Adrenal gland (tissue), 9 donors: ENCODE measurements at regions not wholly inside any gene's neighbourhood (a gene's known extent, or its start where the extent isn't known, plus 50 kb on each side); places are given as distances from the start of the nearest gene placed in this dataset.

Experiments used
- DNase-seq, 7 donors: peaks; one replicate each; pipeline ENCODE4 v3.0.0-alpha.2; 2019 to 2020
- H3K27ac ChIP-seq, 5 donors: fragments of 200-600 bp; sonication (generic) in 4 of 5; 1 replicate in 3 of 5; 2 replicates in 2 of 5; pipeline versions ENCODE4 v1.5.1 to v1.8.0; 2016 to 2020; ENCODE audit warnings: mild to moderate bottlenecking in 1 of 5
- H3K27me3 ChIP-seq: fragments of 200-600 bp; 2 replicates; pipeline ENCODE4 v1.8.0; 2021
- H3K36me3 ChIP-seq, 2 donors: fragments of 200-600 bp; replicated peaks in 1 of 2; 1 replicate in 1 of 2; 2 replicates in 1 of 2; pipeline versions ENCODE4 v1.5.1 to v1.8.0; 2018 to 2022
- H3K4me1 ChIP-seq, 2 donors: fragments of 200-600 bp; replicated peaks in 1 of 2; 1 replicate in 1 of 2; 2 replicates in 1 of 2; pipeline versions ENCODE4 v1.5.1 to v1.8.0; 2018 to 2021
- H3K4me3 ChIP-seq, 4 donors: fragments of 200-600 bp; sonication (generic) in 3 of 4; one replicate each; pipeline ENCODE4 v1.5.1; 2016 to 2018
- H3K9me3 ChIP-seq, 3 donors: fragments of 200-600 bp; sonication (generic) in 1 of 3; replicated peaks in 1 of 3; 1 replicate in 2 of 3; 2 replicates in 1 of 3; pipeline versions ENCODE4 v1.5.1 to v1.8.0; 2016 to 2021
- POLR2A ChIP-seq, 2 donors: fragments of 450-650 bp; IDR thresholded peaks; one replicate each; pipeline ENCODE4 v1.6.1; 2017; ENCODE audit warnings: antibody characterized with exemption in 2 of 2, mild to moderate bottlenecking in 2 of 2, moderate library complexity in 1 of 2
- WGBS, 4 donors: extraction: QIAGEN DNeasy Blood & Tissue Kit in 2 of 4; methylation state at CpG; one replicate each; pipeline versions ENCODE4 v1.1.5 to v1.1.7; 2013 to 2017; 5-methylcytosine and 5-hydroxymethylcytosine counted together
- intact Hi-C, 2 donors: fragments of 100-400 bp; cut with DNase I; formaldehyde crosslinking; loops; one replicate each; pipeline versions ENCODE4 v1.14.1 to v1.15.0; 2022 to 2023
- TF ChIP-seq, protein P1 (sequence below), 6 experiments: fragments of 450-650 bp in 4 of 6; fragments of 200-600 bp in 2 of 6; sonication (generic) in 1 of 6; IDR thresholded peaks; 1 replicate in 5 of 6; 2 replicates in 1 of 6; pipeline versions ENCODE4 v1.5.1 to v1.8.0; 2016 to 2021; ENCODE audit warnings: antibody characterized with exemption in 6 of 6, mild to moderate bottlenecking in 2 of 6, moderate library complexity in 1 of 6
- donor health status: healthy with polysubstance abuse.
- donor health status: Bipolar disorder and iron deficiency.
- donor health status: DM: yes; HTN: yes; CAD: no.
- donor health status: DM: no; HTN: no; CAD: no.
- donor health status: DM: no; HTN: no; CAD: no.

DNA sequence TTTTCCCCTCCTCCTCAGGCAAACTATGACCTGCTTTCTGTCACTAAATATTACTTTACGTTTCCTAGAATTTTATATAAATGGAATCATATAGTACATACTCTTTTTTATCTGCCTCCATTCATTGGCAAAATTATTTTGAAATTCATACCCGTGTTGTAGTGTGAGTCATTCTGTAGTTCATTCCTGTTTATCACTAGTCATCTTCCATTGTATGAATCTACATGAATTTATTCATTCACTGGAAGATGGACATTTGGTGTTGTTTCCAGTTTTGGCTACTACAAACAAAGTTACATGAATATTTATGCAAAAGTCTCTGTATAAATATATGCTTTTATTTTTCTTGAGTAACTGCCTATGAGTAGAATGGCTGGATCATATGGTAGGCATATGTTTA, 60.7 kb upstream of the OPCML start:
- WGBS, 4 donors: 59 to 72% (median 67%) methylated on average over 2 of the region's 2 CpGs
- intact Hi-C loops: no loop called here
- DNase-seq: no peak

DNA sequence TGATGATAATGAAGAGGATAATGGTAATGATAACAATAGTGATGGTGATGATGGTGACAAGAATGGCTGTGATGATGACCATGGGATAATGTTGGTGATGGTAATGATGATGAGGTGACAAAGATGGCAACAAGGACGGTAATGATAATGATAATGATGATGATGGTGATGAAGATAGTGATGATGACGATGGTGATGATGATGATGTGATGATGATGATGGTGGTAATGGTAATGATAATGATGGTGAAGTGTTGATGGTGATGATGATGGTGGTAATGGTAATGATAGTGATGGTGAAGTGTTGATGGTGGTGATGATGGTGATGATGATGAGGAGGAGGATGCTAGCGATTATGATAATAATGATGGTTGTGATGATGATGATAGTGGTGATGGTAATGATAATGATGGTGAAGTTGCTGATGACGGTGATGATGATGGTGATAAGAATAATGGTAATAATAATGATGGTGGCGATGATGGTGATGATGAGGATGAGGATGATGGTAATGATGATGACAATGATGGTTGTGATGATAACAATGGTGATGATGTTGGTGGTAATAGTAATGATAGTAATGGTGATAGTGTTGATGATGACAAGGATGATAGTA, 54.7 kb upstream of the OPCML start:
- H3K27ac ChIP-seq: no peak overlapping the region
- H3K27me3 ChIP-seq: no peaks in the 10 kb centered on the region
- H3K4me1 ChIP-seq: no peaks in the 10 kb centered on the region
- no peaks in the 10 kb centered on the region for H3K9me3 ChIP-seq
- TF ChIP-seq, protein P1, sequence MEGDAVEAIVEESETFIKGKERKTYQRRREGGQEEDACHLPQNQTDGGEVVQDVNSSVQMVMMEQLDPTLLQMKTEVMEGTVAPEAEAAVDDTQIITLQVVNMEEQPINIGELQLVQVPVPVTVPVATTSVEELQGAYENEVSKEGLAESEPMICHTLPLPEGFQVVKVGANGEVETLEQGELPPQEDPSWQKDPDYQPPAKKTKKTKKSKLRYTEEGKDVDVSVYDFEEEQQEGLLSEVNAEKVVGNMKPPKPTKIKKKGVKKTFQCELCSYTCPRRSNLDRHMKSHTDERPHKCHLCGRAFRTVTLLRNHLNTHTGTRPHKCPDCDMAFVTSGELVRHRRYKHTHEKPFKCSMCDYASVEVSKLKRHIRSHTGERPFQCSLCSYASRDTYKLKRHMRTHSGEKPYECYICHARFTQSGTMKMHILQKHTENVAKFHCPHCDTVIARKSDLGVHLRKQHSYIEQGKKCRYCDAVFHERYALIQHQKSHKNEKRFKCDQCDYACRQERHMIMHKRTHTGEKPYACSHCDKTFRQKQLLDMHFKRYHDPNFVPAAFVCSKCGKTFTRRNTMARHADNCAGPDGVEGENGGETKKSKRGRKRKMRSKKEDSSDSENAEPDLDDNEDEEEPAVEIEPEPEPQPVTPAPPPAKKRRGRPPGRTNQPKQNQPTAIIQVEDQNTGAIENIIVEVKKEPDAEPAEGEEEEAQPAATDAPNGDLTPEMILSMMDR (IDR thresholded peaks at IDR 0.05): no peak
- TF ChIP-seq POLR2A (IDR thresholded peaks at IDR 0.05): no peak
- WGBS, 4 donors: 83 to 90% (median 86%) methylated on average over 5 of the region's 5 CpGs
- no peak for DNase-seq
- H3K36me3 ChIP-seq: no peaks in the 10 kb centered on the region
- intact Hi-C loops: no loop called here
- H3K4me3 ChIP-seq: no peak overlapping the region

More for the DNA sequence above, 60.7 kb upstream of the OPCML start:
- H3K36me3 ChIP-seq: no peaks in the 10 kb centered on the region
- no peaks in the 10 kb centered on the region for H3K4me1 ChIP-seq
- H3K27me3 ChIP-seq: no peaks in the 10 kb centered on the region
- H3K9me3 ChIP-seq: no peaks in the 10 kb centered on the region
- H3K27ac ChIP-seq: no peak overlapping the region
- no peak for TF ChIP-seq POLR2A (IDR thresholded peaks at IDR 0.05)
- TF ChIP-seq, protein P1 (IDR thresholded peaks at IDR 0.05): no peak
- H3K4me3 ChIP-seq: no peak overlapping the region

DNA sequence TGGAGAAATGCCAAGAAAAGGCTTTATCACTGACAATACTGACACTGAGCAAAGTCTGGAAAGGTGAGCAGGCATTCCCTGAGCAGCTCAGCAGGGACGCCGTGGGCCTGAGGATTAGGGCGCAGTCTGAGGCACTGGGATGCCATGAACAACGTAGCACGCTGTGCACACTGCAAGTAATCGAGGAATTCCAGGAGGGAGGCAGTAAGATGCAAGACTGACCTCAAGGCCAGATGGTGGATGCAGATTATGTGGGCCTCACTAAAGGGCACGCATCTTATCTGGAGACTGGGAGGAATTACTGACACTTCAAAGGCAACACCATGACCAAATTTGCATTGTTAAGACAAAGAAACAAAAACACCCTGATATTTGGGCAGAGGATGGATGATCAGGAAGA, 50.4 kb upstream of the OPCML start:
- intact Hi-C loops: no loop called here
- H3K9me3 ChIP-seq: no peaks in the 10 kb centered on the region
- DNase-seq: no peak
- H3K27me3 ChIP-seq: no peaks in the 10 kb centered on the region
- WGBS, 4 donors: 47 to 76% (median 59%) methylated on average over 7 of the region's 7 CpGs
- TF ChIP-seq, protein P1 (IDR thresholded peaks at IDR 0.05): no peak
- TF ChIP-seq POLR2A (IDR thresholded peaks at IDR 0.05): no peak
- H3K27ac ChIP-seq: no peak overlapping the region
- H3K36me3 ChIP-seq: no peaks in the 10 kb centered on the region
- no peak overlapping the region for H3K4me3 ChIP-seq
- H3K4me1 ChIP-seq: no peaks in the 10 kb centered on the region

DNA sequence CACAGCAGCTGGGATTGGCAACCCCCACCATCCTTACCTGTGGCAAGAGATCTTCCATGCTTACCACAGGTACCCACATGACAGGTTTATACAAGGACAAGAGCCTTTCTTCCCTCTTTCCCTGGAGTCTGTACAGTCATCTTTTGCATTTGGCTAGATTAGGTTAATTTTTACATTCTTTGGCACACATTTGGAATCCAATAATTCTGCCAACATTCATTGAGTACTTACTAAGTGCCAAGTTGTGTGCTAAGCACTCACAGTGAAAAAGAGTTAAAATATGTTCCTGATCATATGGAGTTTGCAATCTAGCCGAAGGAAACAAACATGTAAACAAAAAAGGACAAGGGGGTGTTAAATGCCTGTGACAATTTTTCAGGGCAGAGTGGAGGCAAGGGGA, 50.0 kb upstream of the OPCML start:
- Histone ChIP-seq H3K27me3 (no peaks in the 10 kb centered on the region), H3K4me3 (no peak overlapping the region), H3K36me3 (no peaks in the 10 kb centered on the region), H3K9me3 (no peaks in the 10 kb centered on the region), H3K4me1 (no peaks in the 10 kb centered on the region), H3K27ac (no peak overlapping the region)
- 55 to 78% (median 68%) methylated on average over 1 of the region's 1 CpG for WGBS, 4 donors
- intact Hi-C loops: no loop called here
- DNase-seq: no peak
- TF ChIP-seq, protein P1 (IDR thresholded peaks at IDR 0.05): no peak
- no peak for TF ChIP-seq POLR2A (IDR thresholded peaks at IDR 0.05)
